GM23248 (cell line): ENCODE measurements at regions not wholly inside any gene's neighbourhood (a gene's known extent, or its start where the extent isn't known, plus 50 kb on each side); places are given as distances from the start of the nearest gene placed in this dataset.

ENCODE experiments used
- EZH2 ChIP-seq: fragments of 200-600 bp; sonication (generic); IDR thresholded peaks from 2 replicates; pipeline ENCODE4 v1.6.1; 2018; ENCODE audit warnings: antibody characterized with exemption, mild to moderate bottlenecking; ENCODE audit not compliant: insufficient read depth, poor library complexity, severe bottlenecking
- EZH2phosphoT487 ChIP-seq: fragments of 200-600 bp; sonication (generic); IDR thresholded peaks from 2 replicates; pipeline ENCODE4 v1.6.1; 2018; ENCODE audit warnings: antibody characterized with exemption, moderate library complexity, mild to moderate bottlenecking, low read depth; ENCODE audit not compliant: insufficient read depth

DNA sequence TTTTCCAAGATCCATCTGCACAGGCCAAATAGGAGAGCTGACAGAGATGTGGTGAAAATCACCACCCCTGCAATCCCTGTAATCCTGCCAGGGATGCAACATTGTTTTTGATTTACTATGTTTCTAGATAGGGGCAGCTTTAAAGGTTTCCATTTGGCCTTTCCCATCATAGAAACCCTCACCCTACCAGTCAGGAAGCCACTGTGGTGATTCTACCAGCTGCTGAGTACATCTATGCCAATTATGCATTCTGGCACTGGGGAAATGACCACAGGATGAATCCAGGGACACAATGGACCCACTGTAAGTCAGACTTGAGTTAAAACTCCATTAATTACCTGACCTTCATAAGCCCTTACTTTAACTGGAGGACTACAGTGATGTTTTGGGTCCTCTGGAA, 130.4 kb downstream of the TNFRSF21 start:
- TF ChIP-seq EZH2phosphoT487 (no peak), EZH2 (no peak)
